OCI-LY1 (cell line): ENCODE measurements at regions not wholly inside any gene's neighbourhood (a gene's known extent, or its start where the extent isn't known, plus 50 kb on each side); places are given as distances from the start of the nearest gene placed in this dataset.

Source experiments
- EZH2 ChIP-seq: fragments of 200-600 bp; sonication (generic), shearing (Covaris generic); IDR thresholded peaks from 2 replicates; pipeline ENCODE4 v1.8.0; 2017; ENCODE audit warnings: borderline replicate concordance, mixed run types, mild to moderate bottlenecking, antibody characterized with exemption, low read length, moderate library complexity, mixed read lengths
- TF ChIP-seq, protein P1 (sequence below): fragments of 200-600 bp; sonication (generic), shearing (Covaris generic); IDR thresholded peaks from 2 replicates; pipeline ENCODE4 v1.5.1; 2017; ENCODE audit warnings: mild to moderate bottlenecking, antibody characterized with exemption, low read length, moderate library complexity, mixed read lengths

DNA sequence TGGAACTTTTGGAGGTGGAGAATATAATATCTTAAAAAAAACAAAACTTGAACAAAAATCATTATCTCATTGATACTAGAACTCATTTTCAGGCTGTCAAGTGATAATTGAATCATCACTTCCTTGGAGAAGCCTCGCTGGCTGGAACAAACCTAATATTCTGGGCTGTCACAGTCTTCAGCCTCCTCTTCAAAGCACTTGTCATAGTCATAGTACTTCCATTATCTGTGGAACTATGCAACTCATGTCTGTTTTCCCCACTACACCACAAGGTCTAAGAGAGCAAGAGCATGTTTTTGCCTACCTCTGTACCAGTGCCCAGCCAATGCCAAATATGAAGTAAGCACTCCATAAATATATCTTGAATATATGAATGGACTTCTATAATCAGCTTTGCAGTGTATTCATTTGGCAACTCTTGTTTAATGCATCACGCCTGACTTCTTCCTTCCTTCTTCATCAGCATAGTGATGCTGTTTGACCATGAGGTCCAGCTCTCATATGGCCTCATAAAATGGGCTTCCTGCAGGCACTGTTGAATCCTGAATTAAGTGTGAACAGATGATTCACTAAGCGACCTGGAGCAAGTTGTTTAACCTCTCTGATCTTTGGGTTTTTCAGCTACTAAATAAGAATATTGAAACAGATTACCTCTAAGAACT is 86.6 kb upstream of the SNRK start:
- TF ChIP-seq, protein P1, sequence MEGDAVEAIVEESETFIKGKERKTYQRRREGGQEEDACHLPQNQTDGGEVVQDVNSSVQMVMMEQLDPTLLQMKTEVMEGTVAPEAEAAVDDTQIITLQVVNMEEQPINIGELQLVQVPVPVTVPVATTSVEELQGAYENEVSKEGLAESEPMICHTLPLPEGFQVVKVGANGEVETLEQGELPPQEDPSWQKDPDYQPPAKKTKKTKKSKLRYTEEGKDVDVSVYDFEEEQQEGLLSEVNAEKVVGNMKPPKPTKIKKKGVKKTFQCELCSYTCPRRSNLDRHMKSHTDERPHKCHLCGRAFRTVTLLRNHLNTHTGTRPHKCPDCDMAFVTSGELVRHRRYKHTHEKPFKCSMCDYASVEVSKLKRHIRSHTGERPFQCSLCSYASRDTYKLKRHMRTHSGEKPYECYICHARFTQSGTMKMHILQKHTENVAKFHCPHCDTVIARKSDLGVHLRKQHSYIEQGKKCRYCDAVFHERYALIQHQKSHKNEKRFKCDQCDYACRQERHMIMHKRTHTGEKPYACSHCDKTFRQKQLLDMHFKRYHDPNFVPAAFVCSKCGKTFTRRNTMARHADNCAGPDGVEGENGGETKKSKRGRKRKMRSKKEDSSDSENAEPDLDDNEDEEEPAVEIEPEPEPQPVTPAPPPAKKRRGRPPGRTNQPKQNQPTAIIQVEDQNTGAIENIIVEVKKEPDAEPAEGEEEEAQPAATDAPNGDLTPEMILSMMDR = no peak
- no peak for TF ChIP-seq EZH2
